ENCODE measurements at regions not wholly inside any gene's neighbourhood (a gene's known extent, or its start where the extent isn't known, plus 50 kb on each side); places are given as distances from the start of the nearest gene placed in this dataset.

DNA sequence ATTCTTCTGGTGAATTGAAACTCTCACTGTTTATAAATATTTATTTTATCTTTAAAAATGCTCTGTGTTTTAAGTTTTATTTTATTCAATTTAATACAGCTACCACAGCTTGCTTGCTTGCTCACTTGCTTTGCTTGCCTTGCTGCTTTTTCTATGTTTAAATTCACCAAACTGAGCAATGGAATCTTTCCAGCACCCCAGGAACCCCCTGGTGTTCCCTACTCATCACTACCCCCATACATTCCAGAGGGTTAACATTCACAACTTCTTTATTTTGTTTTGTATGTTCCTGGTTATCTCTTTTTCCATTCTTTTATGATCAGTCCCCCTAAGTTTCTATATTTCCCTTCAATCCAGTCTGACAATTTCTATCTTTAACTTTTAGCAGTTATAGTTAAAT, 166.5 kb upstream of the COL1A2 start:
- no peak for DNase-seq (ENCODE audit: low read depth in 2 of 2)

DNA sequence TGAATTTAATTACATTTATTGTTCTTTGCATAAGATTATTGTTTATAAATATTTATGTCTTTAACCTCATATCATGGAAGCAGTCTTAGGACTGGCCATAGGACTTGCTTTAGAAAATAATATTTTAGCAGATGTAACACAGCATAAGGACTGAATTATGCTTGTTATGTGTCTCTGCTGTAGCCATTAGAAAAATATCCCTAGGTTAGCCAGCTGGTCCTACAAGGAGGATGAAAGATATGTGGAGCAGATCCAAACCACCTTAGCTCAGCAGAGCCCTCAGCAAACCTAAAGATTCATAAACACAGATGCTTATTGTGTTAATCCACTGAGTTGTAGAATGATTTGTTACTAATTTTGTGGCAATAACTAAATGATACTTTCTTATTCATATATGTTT, 166.0 kb upstream of the COL1A2 start:
- no peak for DNase-seq (ENCODE audit: low read depth in 2 of 2)

GRCh38 chr7:94231305-94231704, 163.4 kb upstream of the COL1A2 start:
- DNase-seq (ENCODE audit: low read depth in 2 of 2), result no peak

GRCh38 chr7:94236960-94237359, 157.7 kb upstream of the COL1A2 start:
- DNase-seq (ENCODE audit: low read depth in 2 of 2), result no peak

GRCh38 chr7:94237417-94237816, 157.3 kb upstream of the COL1A2 start:
- DNase-seq (ENCODE audit: low read depth in 2 of 2), result no peak

DNA sequence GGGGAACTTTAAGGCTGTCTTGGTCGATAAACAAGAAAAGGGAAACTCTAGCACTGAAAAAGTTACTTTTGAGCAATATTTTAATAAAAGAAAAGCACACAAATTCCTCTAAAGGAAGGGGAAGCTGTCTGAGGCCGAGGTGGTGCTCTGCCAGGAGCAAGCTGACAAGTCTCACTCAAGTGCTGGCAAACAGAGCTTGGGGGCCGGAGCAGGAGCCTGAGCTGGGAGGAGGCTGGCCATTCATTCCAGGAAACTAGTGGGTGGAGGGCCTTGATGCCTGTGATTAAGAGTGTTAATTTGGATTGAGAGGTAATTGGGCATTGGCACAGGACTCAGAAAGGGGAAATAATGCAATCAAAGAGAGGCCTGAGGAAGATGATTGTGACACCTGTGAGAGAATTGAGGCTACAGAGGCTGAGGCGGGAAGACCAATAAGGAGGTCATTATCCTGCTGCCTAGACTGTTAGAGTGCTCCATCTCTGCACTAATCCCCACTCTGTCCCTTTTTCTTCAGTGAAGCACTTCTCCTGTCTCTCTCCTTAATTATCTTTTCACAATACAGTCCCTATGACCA, 154.9 kb upstream of the COL1A2 start:
- DNase-seq (ENCODE audit: low read depth in 2 of 2), result peak in 1 of 2 donors; percentile 5

GRCh38 chr7:94240902-94241301, 153.8 kb upstream of the COL1A2 start:
- DNase-seq (ENCODE audit: low read depth in 2 of 2), result no peak

DNA sequence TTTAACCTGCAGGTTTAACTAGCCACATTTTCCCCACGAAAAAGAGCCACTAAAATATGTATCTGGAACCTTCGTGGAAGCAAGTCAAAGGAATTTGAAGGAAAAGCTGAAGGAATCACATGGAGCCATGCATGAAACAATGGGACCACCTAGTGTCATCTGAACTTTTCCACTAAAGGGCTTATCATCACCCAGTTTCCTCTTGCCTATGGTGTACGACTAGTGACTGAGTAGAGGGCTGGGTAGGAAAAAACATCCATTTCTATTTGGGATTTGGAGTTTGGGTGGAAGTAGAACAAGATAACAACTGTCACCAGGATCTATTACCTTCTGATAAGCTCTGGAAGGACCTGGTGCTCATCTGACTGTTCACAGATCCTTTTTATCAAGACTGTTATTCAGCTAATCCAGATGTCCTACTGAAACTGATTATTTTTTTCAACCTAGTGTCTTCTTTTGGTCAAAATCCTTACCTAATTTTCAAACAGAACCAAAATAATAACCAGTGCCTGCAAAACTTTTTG, 153.2 kb upstream of the COL1A2 start:
- no peak for DNase-seq (ENCODE audit: low read depth in 2 of 2)

DNA sequence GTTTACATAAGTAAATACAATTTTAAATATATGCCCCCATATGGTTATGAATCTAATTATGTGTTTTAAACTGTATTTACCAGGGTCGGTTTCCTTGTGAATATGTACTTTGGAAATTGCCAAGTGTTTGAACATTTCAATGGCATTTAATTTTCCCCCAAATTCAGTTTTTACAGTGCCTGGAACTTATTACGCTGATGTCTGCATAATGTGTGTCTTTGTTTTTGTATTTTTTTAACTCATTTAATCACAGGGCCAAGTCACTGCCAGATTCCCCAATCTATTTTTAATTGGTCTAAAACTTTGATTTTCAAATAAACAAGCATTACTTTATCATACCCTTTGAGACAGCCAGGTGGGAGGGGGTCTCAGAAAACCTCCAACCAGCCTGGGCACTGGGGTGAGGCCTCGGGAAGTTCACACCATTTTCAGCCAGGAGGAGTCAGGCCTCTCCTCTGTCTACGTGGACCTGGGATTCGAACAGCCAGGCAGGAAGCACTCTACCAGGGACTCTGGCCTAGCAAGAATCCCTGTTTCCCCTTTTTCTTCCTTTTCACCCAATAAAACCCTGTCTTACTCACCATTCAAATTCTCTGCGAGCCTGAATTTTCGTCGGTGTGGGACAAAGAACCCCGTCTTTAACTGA, 151.5 kb upstream of the COL1A2 start:
- no peak for DNase-seq (ENCODE audit: low read depth in 2 of 2)

DNA sequence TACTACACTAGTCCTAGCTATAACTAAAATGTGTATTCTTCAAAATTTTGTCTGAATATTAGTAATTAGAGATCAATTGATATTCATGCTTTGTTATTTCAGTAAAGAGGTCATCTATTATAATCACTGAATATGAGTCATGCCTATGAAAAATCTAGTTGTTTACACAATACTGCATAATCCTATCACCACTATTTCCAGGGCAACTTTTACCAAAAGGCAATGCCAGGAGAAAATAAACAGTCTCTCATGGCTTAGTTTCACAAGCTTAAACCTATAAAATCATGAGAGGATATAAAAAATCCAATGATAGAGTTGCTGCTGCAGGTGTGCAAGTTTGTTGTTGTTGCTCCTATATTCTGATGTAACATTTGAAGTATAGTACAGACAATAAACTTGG, 149.9 kb upstream of the COL1A2 start:
- peak in 1 of 2 donors; percentile 6 for DNase-seq (ENCODE audit: low read depth in 2 of 2)

GRCh38 chr7:94245500-94245899, 149.2 kb upstream of the COL1A2 start:
- DNase-seq (ENCODE audit: low read depth in 2 of 2), result no peak

DNA sequence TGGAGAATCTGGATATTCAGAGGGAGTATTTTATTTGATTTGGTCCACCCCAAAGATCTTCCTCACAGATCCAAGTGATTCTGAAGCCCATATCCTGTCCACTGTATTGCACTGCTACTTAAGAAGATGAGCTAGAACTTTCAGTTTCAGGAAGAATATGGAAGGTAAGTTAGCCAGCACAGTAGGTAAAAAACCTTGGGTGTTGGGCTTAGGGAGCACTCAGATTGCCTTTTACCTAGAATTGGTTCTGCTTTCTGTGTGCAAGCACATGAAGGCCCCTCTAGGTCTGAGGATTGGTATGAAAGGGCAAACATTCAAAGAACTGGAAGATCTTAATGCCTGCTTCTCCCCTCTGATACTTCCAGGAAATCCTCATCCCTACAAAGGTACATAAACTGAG, 146.7 kb upstream of the COL1A2 start:
- no peak for DNase-seq (ENCODE audit: low read depth in 2 of 2)

- no peak for DNase-seq (ENCODE audit: low read depth in 2 of 2)
These were observed 145.1 kb upstream of the COL1A2 start for GRCh38 chr7:94249631-94250030.

GRCh38 chr7:94250124-94250523, 144.6 kb upstream of the COL1A2 start:
- DNase-seq (ENCODE audit: low read depth in 2 of 2), result no peak

DNA sequence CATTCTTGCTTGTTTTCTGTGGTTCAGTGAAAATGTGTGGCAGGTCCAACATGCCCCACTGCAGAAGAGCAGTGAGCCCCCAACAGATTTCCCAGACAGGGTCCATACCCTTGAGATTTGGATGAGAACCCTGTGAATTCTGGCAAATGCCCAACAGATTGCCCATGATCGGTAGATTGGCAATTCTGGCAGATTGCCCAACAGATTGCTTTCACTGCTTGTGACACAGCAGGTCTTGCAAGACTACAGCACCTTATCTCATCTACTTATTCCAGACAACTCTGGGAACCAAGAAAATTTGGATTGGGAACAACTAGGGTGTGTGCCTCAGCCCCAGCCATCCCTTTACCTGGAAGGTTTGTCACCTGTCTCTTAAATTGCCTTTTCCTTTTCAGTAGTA, 143.7 kb upstream of the COL1A2 start:
- DNase-seq (ENCODE audit: low read depth in 2 of 2), result no peak

- DNase-seq (ENCODE audit: low read depth in 2 of 2), result no peak
These were observed 142.6 kb upstream of the COL1A2 start for GRCh38 chr7:94252124-94252523.

DNA sequence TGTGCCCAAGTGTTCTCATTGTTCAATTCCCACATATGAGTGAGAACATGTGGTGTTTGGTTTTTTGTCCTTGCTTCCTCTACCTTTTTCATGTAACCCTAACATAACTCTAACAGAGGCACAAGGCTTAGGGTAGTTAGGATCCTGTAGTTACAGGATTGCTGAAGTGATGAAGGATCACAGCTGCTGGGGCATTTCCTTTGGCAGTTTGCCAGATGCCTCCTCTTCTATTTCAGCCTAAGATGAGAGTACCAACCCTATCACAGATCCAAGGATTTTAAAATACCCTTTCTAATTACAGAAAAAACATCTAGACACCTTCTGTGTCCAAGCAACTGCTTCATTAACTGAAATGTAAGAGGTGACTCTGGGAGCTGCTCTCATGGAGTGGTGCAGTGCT, 141.7 kb upstream of the COL1A2 start:
- DNase-seq (ENCODE audit: low read depth in 2 of 2), result no peak

GRCh38 chr7:94253686-94254085, 141.0 kb upstream of the COL1A2 start:
- no peak for DNase-seq (ENCODE audit: low read depth in 2 of 2)

- no peak for DNase-seq (ENCODE audit: low read depth in 2 of 2)
These were observed 136.0 kb upstream of the COL1A2 start for GRCh38 chr7:94258418-94259300.

DNA sequence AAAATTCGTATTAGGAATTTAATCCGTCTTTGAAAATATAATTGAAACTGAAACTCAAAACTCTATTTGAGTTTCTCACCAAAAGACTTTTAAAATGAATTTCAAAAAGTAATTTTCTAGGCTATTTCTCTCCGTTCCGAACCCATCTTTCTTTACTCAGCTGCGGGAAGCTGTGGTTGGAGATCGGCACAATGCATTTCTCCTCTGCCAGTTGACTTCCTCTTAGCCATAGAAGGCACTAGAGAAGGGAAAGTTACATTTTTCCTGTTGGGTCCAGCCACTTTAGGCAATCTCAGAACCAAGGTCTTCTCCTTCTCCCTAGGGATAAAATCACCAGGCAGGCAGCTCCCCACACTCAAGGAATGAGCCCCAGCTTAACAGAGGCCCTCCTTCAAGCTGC, 133.6 kb upstream of the COL1A2 start:
- DNase-seq (ENCODE audit: low read depth in 2 of 2), result no peak

- DNase-seq (ENCODE audit: low read depth in 2 of 2), result no peak
These were observed 129.9 kb upstream of the COL1A2 start for GRCh38 chr7:94264756-94265155.

GRCh38 chr7:94265456-94265855, 129.2 kb upstream of the COL1A2 start:
- DNase-seq (ENCODE audit: low read depth in 2 of 2), result no peak

- DNase-seq (ENCODE audit: low read depth in 2 of 2), result no peak
These were observed 128.5 kb upstream of the COL1A2 start for GRCh38 chr7:94266238-94266644.

Measured in dermis microvascular lymphatic vessel endothelial cell (primary cell).